Caco-2 (cell line): ENCODE measurements at regions not wholly inside any gene's neighbourhood (a gene's known extent, or its start where the extent isn't known, plus 50 kb on each side); places are given as distances from the start of the nearest gene placed in this dataset.

Experiments
- BruUV-seq: library from RNA; stranded (reverse); fragments of 400-500 nt; replicated peaks from 2 replicates; lab custom pipeline; 2021; lab: Mats Ljungman, UMichigan
- CTCF ChIA-PET: fragments of 300-600 bp; sonication (Branson Sonifier 250); formaldehyde crosslinking; loops from one replicate; lab custom pipeline; 2022; ENCODE audit warnings: antibody characterized with exemption; lab: Charles Lee
- POLR2A ChIA-PET: fragments of 300-600 bp; sonication (Branson Sonifier 250); formaldehyde crosslinking; loops from one replicate; lab custom pipeline; 2022; ENCODE audit warnings: antibody characterized with exemption; lab: Charles Lee
- DNase-seq, 2 experiments: peaks; one replicate each; pipeline versions ENCODE4 v3.0.0 to v3.0.0-alpha.2; 2020 to 2022
- H3K27me3 ChIP-seq: replicated peaks from 2 replicates; pipeline ENCODE4 v1.6.0; 2011; ENCODE audit warnings: low read length; ENCODE audit not compliant: control insufficient read depth, insufficient read depth
- H3K36me3 ChIP-seq: 2 replicates; pipeline ENCODE4 v1.5.1; 2011; ENCODE audit warnings: low read length; ENCODE audit not compliant: control insufficient read depth, insufficient read depth
- H3K4me1 ChIP-seq: fragments of 250-450 bp; sonication (Bioruptor Pico); 2 replicates; pipeline ENCODE4 v1.5.1; 2020; ENCODE audit warnings: mild to moderate bottlenecking
- H3K4me3 ChIP-seq: 2 replicates; pipeline ENCODE4 v1.5.1; 2011; ENCODE audit warnings: low read depth, mild to moderate bottlenecking, control low read depth, low read length
- H3K9me3 ChIP-seq: fragments of 250-450 bp; sonication (Bioruptor Pico); 2 replicates; pipeline ENCODE4 v1.5.1; 2020; ENCODE audit warnings: mild to moderate bottlenecking, moderate library complexity
- H3K27ac Mint-ChIP-seq: one replicate; pipeline ENCODE4 v1.8.0; 2022; ENCODE audit warnings: mixed read lengths; ENCODE audit not compliant: unreplicated experiment
- H3K27me3 Mint-ChIP-seq: one replicate; pipeline ENCODE4 v1.8.0; 2022; ENCODE audit warnings: mixed read lengths; ENCODE audit not compliant: insufficient read depth, unreplicated experiment
- H3K36me3 Mint-ChIP-seq: one replicate; pipeline ENCODE4 v1.8.0; 2022; ENCODE audit warnings: mild to moderate bottlenecking, mixed read lengths; ENCODE audit not compliant: insufficient read depth, unreplicated experiment
- H3K4me1 Mint-ChIP-seq: one replicate; pipeline ENCODE4 v1.8.0; 2022; ENCODE audit warnings: low read depth, mixed read lengths; ENCODE audit not compliant: unreplicated experiment
- H3K4me3 Mint-ChIP-seq: one replicate; pipeline ENCODE4 v1.8.0; 2022; ENCODE audit warnings: mild to moderate bottlenecking, moderate library complexity, mixed read lengths; ENCODE audit not compliant: unreplicated experiment
- H3K9me3 Mint-ChIP-seq: one replicate; pipeline ENCODE4 v1.8.0; 2022; ENCODE audit warnings: mixed read lengths; ENCODE audit not compliant: unreplicated experiment
- CTCF ChIP-seq, 2 experiments: fragments of 200-600 bp in 1 of 2; IDR thresholded peaks; 1 replicate in 1 of 2; 2 replicates in 1 of 2; pipeline versions ENCODE4 v1.5.1 to v1.8.0; 2011 to 2022; ENCODE audit warnings: antibody characterized with exemption in 1 of 2, control low read depth in 1 of 2, inconsistent platforms in 1 of 2, low read depth in 1 of 2, low read length in 1 of 2, mild to moderate bottlenecking in 1 of 2, moderate library complexity in 1 of 2; ENCODE audit not compliant: insufficient read depth in 1 of 2, severe bottlenecking in 1 of 2, unreplicated experiment in 1 of 2
- intact Hi-C: fragments of 100-400 bp; cut with micrococcal nuclease; formaldehyde crosslinking; loops from one replicate; pipeline ENCODE4 v1.10.0; 2022; ENCODE audit not compliant: unreplicated experiment

DNA sequence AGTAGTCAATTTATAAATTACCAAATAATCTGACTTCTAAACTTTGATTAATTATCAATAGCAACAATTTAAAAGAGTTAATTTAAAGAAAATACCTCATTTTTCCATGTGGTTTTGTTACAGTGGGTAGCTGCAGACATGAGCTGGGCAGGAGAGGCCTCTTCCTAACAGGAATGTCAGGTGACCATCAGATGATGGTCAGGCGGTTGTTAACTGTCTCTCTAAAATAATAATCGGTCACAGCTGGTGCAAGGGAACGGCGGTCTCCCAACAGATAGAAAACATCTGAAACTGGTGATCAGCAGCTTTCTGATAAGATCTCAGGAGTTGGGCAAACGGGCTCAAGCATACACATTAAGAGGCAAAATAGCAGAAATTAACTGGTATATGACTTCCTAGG, 342.7 kb upstream of the CYLC2 start:
- H3K4me3 Mint-ChIP-seq = no peak overlapping the region
- H3K9me3 ChIP-seq = no peaks in the 10 kb centered on the region
- no TSS peak for BruUV-seq
- no peak for TF ChIP-seq CTCF (IDR thresholded peaks at IDR 0.05; ENCODE audit: insufficient read depth in 1 of 2, low read depth in 1 of 2, low read length in 1 of 2, severe bottlenecking in 1 of 2, unreplicated experiment in 1 of 2)
- ChIA-PET POLR2A (no interaction called here), CTCF (interaction anchor here (0.7 kb wide), 1 partner anchor 21 kb away, joined by 3 read pairs; no protein-coding TSS in a partner anchor)
- no peak overlapping the region for H3K27ac Mint-ChIP-seq
- H3K4me3 ChIP-seq = no peak overlapping the region
- intact Hi-C loops = no loop called here
- no peaks in the 10 kb centered on the region for H3K9me3 Mint-ChIP-seq
- no peaks in the 10 kb centered on the region for H3K27me3 ChIP-seq
- no peak for DNase-seq
- H3K36me3 Mint-ChIP-seq = no peaks in the 10 kb centered on the region
- no peaks in the 10 kb centered on the region for H3K4me1 ChIP-seq
- H3K4me1 Mint-ChIP-seq = no peaks in the 10 kb centered on the region
- no peaks in the 10 kb centered on the region for H3K36me3 ChIP-seq
- no peaks in the 10 kb centered on the region for H3K27me3 Mint-ChIP-seq

GRCh38 chr9:102650896-102651295, 344.2 kb upstream of the CYLC2 start:
- Mint-ChIP-seq H3K27ac (no peak overlapping the region), H3K4me3 (no peak overlapping the region), H3K27me3 (no peaks in the 10 kb centered on the region), H3K4me1 (no peaks in the 10 kb centered on the region), H3K9me3 (no peaks in the 10 kb centered on the region), H3K36me3 (no peaks in the 10 kb centered on the region)
- Histone ChIP-seq H3K4me1 (no peaks in the 10 kb centered on the region), H3K36me3 (no peaks in the 10 kb centered on the region), H3K4me3 (no peak overlapping the region), H3K9me3 (no peaks in the 10 kb centered on the region), H3K27me3 (no peaks in the 10 kb centered on the region)
- intact Hi-C loops = no loop called here
- no TSS peak for BruUV-seq
- TF ChIP-seq CTCF (IDR thresholded peaks at IDR 0.05; ENCODE audit: insufficient read depth in 1 of 2, low read depth in 1 of 2, low read length in 1 of 2, severe bottlenecking in 1 of 2, unreplicated experiment in 1 of 2) = no peak
- POLR2A ChIA-PET = interaction anchor here (0.5 kb wide), 1 partner anchor 279 kb away, joined by 3 read pairs; no protein-coding TSS in a partner anchor
- CTCF ChIA-PET = no interaction called here
- DNase-seq = no peak

- Histone ChIP-seq H3K9me3 (no peaks in the 10 kb centered on the region), H3K27me3 (no peaks in the 10 kb centered on the region), H3K4me3 (no peak overlapping the region), H3K36me3 (no peaks in the 10 kb centered on the region), H3K4me1 (no peaks in the 10 kb centered on the region)
- Mint-ChIP-seq H3K4me3 (no peak overlapping the region), H3K36me3 (no peaks in the 10 kb centered on the region), H3K27ac (no peak overlapping the region), H3K27me3 (no peaks in the 10 kb centered on the region), H3K4me1 (no peaks in the 10 kb centered on the region), H3K9me3 (no peaks in the 10 kb centered on the region)
- no peak for TF ChIP-seq CTCF (IDR thresholded peaks at IDR 0.05; ENCODE audit: insufficient read depth in 1 of 2, low read depth in 1 of 2, low read length in 1 of 2, severe bottlenecking in 1 of 2, unreplicated experiment in 1 of 2)
- ChIA-PET CTCF (no interaction called here), POLR2A (no interaction called here)
- no peak for DNase-seq
- intact Hi-C loops = no loop called here
- no TSS peak for BruUV-seq
Measured at GRCh38 chr9:102642651-102643050, 352.5 kb upstream of the CYLC2 start.
